ENCODE measurements at regions not wholly inside any gene's neighbourhood (a gene's known extent, or its start where the extent isn't known, plus 50 kb on each side); places are given as distances from the start of the nearest gene placed in this dataset.
"Not testable (repeated sequence)": the region's sequence is repeated elsewhere in the genome, so short reads cannot be mapped to it uniquely, and the experiment has no call there.

DNA sequence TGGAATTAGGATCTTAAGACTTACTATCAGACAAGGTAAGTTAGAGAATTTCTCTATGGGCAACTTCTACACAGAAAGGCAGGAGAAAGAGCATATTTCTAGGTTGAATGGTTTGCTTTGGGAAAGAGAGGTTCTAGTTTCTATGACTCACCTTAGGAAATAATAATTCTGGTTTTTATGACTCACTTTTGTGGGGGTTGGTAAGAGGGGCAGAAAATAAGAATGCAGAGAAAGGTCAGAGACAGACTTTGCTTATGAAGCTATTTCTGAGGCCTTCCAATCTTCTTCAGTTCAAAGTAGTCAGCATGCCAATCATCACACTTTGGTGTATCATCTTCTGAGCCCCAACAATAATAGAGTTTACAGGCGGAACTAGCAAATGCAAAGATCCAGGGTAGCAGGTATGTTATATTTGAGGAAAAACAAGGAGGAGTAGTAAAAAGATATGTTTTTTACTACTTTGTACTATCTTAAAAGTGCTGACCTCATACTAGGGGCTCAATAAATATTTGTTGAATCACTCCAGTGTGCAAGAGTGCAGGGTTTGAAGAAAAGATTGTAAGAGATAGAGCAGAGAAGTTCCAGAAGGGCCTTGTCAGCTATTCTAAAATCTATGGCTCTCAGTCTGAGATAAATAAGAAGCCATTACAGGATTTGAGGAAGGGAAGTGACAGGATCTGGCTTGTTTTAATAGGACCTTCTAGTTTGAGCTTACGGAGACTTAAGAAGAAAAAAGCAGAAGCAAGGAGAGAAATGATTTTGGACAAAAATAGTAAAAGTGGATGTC, 56.7 kb upstream of the LRFN5 start:
- no peak for DNase-seq

DNA sequence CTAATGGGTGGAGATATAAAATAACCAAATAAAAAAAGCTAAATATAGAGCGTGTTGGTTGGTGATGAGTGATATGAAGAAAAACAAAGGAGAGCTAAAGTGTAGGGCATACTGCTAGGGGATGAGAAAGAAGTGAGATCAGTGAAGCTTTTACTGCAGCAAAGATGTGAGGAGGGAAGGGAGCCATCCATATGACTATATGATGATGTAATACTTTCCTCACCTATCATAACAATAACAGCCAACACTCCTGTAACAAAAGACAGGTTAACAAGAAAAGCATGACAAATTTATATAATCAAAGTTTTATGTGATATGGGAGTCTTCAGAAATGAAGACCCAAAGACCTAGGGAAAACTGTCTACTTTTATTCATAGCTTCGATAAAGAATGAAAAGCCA, 57.4 kb upstream of the LRFN5 start:
- no peak for DNase-seq

DNA sequence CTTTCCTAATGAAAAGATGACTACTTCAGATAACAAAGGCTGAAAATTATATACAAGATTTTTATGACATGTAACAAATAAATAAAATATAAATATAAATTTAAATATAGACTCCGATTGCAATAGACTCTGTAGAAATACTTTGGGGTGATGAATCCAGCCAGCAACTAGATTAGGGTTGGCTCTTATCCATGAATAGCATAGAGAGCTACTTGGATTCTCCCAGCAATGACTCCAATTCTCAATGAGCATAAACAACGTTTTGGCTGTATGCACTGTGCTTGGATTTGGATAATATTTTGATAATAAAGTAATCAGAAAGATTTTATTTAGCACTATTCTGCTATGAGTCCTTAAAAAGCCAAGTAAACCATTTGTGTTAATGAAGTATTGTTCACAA, 58.0 kb upstream of the LRFN5 start:
- no peak for DNase-seq

DNA sequence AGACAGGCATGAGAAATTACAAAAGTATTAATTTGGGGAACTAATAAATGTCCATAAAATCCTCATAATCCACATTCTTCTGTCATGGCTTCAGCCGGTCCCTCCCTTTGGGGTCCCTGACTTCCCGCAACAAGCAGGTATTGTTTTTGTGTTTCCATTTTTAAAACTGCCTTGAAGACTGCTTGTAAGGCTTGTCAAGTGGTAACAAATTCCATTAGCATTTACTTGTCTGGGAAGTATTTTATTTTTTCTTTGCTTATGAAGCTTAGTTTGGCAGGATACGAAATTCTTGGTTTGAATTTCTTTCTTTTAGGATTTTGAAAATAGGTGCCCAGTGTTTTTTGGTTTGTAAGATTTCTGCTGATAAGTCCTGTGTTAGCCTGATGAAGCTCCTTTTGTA, 65.3 kb upstream of the LRFN5 start:
- DNase-seq, result no peak

DNA sequence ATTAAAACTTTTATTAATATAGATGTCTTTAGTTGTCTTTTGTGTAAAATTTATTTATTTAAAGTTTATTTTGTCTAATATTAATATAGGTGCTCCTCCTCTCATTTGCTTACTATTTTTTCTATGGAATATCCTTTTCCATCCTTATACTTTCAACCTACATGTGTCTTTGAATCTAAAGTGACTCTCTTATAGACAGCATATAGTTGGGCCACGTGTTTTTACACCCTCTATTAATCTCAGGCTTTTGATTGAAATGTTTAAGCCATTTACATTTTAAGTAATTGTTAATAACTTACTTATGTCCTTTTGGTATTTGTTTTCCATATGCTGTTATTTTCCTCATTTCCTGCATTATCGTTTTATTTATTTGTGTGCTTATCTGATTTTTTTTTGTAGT, 74.4 kb upstream of the LRFN5 start:
- no peak for DNase-seq

DNA sequence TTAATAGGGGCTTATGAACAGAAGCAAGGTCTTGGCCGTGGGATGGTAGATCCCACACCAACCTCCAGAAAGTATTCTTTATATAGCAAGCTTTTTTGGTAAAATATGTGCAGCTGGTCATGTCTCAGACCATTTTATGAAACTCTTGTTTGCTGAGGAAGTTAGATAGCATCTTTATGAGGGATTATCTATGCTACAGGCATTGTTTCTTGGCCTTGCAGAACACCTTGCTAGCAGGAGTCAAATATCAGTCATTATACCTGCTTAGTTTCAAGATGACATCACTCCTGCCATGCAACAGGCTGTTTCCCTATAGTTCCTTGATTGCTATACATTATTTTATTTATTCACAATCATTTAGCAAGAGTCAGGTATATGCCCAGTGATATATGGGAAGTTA, 84.8 kb upstream of the LRFN5 start:
- no peak for DNase-seq

DNA sequence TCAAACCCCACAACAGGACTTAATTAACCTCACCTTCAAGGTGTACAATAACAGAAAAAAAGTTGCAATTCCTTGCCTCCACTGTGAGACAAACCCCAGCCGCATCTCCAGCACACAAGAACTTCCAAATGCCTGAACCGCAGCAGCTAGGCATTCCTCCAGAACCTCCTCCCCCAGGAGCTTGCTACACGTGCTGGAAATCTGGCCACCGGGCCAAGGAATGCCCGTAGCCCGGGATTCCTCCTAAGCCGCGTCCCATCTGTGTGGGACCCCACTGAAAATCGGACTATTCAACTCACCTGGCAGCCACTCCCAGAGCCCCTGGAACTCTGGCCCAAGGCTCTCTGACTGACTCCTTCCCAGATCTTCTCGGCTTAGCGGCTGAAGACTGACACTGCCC, 88.6 kb upstream of the LRFN5 start:
- not testable (repeated sequence) for DNase-seq

DNA sequence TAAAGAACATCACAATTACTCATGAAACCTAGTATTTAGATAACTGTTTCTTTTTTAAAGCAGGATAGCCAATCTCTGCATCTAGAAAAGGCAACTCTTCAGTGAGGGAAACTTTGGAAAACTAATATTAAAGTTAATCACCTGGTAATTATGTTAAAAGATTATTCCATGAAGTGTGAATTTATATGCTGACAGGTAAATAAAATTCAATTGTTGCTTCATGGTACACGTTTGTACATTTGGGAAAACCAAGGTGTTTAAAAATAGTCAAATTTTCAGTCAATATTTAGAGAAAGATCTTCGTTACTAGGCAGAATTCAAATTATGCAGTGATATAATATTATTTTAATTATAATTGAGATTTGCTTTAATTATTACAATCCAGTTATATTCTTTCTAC, 100.1 kb upstream of the LRFN5 start:
- DNase-seq, result no peak

DNA sequence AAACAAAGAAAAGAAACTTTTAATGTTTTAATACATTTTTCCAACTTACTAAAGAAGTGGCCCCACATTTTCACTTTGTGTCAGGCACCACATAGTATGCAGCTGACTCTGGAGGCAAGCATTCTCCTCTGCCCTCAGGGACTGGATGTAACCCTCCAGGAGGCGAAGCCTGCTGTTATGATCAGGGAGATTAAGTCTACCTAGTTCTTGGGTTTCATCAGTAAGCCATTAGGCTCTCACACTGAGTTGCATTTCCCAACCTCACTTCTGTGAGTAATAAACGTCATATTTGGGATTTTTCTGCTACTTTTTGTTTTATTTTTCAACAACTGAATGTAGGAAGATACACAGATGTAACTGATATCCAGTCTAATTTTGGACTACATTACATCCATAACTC, 101.2 kb upstream of the LRFN5 start:
- no peak for DNase-seq

DNA sequence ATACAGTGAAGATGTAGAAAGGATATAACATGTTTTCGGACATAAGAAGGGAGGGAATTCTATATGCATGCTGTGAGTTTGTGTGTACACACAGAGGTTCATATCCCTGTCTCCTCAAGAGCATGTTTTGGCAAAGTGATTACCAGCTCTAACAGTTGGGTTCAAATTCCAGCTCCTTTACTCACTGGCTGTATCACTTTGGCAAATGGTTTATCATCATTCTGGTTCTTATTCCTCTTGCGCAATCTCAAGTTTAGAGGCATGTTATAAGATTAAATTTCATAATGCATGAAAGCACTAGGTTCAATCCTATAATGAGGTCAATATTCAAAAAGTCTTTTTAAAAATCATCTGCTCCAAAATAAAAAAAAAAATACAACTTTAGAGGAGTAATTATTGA, 107.7 kb upstream of the LRFN5 start:
- no peak for DNase-seq

DNA sequence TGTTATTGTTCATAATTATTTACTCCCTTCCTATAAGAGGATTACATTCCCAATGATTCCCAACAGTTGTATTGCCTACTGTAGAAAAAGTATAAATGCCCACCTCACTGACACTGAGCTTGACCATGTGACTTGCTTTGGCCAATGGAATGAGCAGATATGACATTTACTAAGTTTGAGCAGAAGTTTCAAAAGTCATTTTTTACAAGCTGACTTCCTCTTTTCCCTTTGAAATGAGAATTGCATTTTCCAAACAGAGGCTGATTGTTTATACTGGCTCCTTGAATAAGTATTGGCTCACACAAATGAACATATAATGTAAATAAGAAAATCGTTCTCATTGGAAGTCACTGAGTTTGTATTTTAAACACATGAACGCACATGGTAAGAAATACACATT, 116.4 kb upstream of the LRFN5 start:
- no peak for DNase-seq

DNA sequence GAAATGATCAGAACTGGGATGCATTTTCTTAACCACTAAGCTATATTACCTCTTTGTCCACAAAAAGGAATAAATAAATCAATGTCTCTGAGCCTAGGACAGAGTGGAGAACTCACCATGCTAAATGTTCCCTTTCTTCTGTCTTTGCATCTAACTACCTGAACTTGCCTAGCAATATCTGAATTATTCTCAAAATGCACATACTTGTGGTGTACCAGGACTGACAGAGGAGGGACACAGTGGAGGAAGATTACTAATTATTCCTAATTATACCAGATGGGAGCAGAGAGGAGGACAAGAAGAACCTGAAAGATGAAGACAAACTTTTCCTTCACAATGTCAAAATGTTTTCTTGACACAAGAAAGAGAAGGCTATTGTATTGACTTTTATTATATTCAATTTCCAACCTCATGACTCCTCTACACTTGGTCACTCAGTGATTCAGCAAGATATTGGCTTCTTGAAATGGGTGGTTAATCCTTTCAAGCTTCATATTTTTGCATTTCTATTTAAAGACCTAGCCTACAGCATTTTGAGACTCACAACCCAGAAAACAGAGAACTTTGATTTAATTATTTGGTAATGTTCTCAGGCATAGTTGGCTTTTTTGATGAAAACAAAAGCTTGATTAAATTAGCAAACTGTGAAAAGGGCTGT, 117.2 kb upstream of the LRFN5 start:
- no peak for DNase-seq

DNA sequence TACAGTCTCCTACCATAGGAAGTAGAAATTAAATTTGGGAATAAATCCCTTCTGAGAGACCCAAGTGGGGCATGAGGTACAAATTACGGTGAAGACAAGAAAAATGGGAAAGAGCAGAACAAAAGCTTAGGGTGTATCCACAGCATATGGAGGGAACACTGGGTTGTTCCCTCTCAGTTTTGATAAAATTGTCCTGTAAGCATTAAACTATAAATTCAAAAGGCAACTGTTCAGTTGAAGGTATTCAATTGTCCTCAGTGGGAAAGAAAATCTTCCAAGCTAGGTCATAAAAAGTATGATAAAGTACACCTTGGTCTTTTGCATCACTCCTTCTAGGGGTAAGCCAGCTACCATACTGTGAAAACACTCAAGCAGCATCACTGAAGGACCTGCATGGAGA, 118.3 kb upstream of the LRFN5 start:
- DNase-seq, result no peak

DNA sequence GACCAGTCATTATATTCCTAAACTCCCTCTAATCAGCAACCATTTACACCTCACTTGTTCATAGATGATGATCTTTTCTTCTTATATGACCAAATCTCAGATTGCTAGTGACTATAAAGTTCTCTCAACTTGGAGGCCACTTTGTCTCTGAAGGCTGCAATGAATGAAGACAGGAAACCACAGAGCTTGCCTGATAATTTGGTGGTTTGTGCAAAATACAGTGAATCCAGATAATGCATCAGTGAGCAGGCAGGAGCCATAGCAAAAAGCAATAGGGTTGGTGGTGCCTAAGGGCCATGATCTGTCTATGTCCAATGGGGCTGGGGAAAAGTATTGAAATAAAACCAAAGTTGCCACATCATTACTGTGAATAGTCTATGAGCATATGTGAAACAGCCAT, 123.8 kb upstream of the LRFN5 start:
- DNase-seq, result no peak

DNA sequence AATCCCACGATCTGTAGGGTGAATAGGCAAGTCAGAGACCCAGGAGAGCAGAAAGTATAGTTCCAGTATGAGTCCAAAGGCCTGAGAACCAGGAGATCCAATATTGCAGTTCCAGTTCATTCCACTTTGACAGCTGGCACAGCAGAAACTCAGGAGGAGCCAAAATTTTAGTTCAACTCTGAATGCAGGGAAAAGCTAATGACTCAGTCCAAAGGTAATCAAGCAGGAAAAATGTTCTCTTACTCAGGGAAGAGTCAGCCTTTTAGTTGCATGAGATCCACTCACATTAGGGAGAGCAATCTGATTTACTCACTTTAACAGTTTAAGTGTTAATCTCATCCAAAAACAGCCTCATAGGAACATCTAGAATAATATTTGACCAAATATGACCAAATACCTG, 130.2 kb upstream of the LRFN5 start:
- no peak for DNase-seq

DNA sequence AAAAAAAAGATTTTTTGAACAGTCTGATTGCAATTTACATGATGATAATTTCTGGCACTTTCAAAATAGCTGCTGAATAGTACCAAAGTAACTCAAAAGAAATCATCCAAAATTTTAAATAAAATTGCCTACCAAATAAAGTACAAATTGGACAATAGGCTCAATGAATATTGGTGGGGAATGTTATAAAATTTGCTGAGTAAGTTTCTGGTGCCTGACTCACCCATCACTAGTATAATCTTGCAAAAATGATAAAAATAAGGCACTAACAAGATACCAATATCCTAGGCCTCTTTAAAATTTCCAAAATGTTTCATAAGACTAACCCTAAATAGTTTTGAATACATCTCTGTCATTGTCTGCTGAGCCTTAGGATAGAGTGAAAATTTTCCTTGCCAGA, 145.3 kb upstream of the LRFN5 start:
- DNase-seq, result no peak

DNA sequence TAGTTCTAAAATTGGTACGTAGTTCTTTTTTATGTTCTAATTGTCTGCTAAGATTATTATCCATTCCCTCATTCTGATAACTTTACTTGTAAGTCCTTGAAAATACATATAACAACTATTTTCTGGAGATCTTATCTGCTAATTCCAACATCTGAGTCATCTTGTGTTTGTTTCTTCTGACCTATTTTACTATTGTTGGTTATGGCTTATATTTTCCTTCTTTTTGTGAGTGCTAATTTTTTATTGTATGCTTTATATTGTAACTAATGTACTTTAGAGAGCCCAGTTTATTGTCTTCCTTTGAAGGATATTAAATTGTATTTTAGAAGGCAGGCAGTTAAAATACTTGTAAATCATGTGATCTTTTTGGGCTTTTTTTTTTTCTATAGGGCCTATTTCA, 149.3 kb upstream of the LRFN5 start:
- DNase-seq, result no peak

DNA sequence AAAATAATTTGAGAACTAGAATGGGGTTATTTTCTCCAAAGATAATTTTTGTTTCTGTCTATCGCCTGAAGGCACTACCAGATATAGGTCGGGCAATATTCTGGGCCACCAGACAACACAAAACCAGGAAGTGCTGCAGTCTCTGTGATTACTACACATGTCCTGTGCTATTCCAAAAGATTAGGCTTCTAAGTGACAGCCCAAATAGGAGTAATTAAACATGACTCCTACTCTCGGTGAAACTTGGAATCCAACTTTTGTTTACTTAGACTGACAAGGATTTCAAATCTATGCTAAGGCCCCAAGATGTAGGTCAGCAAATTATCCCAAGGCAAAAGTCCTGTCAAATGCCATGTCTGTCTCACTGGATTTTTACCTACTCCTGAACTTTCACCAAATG, 157.6 kb upstream of the LRFN5 start:
- DNase-seq, result no peak

DNA sequence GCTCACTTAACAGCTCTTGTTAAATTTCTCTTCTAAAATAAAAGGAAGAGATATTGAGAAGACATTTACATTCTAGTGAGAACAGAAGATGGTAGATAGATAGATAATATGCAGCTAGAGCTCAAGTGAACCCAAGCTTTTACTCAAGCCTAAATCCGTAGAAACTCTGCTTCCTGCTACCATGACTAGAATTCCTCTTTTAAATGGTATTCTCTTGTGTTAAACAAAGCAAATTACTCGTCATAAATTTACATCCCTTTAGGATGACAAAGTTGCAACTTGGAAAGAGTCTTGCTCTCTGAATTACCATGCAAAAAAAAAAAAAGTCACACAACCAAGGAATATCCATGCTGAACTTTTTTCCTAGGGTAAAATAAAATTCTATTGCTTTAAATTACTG, 160.7 kb upstream of the LRFN5 start:
- DNase-seq, result no peak

DNA sequence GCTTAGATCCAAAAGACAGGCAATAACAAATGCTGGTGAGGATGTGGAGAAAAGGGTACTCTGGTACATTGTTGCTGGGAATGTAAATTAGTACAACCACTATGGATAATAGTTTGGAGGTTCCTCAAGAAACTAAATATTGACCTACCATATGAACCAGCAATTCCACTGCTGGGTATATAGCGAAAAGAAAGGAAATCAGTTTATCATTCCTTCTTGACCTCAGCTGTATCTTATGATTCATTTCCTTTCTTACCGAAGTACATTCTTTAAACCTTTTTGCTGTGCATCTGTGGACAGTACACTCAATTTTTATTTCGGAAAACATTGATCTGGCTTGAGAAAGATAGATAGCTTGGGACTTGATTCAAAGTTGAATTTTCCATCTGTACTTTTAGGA, 183.2 kb upstream of the LRFN5 start:
- DNase-seq, result no peak

DNA sequence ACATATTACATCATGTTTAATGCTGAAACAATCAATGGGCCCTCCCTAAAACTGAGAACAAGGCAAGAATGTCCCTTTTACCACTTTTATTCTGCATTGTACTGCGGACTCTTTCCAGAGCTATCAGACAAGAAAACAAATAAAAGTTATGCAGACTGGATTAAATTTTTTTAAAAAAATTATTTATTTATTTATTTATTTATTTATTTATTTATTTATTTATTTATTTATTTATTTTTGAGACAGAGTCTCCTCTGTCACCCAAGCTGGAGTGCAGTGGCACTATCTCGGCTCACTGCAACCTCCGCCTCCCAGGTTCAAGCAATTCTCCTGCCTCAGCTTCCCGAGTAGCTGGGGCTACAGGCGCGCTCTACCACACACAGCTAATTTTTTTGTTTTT, 185.4 kb upstream of the LRFN5 start:
- DNase-seq, result not testable (repeated sequence)

DNA sequence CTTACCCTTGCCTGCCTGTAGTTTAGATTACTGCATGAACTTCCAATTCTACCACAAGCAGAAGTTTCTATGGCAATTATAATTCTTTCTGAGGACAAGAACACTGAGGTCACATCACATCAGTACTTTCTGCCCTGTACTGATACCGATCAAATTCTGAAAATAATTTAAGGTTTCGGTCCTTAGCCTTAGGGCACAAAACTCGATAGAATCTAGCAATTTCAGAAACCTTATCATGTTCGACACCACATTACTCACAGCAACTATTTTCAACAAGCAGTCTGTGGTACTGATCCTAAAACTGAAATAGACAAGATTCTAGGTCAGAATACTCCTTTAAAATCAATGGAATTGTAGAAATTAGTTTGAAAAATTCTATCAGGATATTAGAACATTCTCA, 187.0 kb upstream of the LRFN5 start:
- DNase-seq, result no peak

DNA sequence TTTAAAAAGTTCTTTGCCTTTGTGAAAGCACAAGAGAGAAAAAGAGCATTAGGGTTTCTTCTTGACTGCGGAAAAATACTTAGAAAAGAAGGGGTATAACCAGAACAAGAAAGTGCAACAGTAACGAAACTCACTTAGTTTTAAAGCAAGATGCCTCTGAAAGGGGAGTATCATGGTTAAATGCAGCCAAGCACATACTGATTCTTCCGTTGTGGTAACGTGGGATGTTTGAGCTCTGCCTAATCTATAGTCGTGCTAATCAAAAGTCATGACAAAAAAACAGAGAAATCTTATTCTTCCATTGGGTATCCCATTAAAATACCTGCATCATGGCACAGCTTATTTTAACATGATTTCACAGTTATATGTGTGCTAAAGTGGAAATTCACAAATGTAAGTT, 187.8 kb upstream of the LRFN5 start:
- no peak for DNase-seq

DNA sequence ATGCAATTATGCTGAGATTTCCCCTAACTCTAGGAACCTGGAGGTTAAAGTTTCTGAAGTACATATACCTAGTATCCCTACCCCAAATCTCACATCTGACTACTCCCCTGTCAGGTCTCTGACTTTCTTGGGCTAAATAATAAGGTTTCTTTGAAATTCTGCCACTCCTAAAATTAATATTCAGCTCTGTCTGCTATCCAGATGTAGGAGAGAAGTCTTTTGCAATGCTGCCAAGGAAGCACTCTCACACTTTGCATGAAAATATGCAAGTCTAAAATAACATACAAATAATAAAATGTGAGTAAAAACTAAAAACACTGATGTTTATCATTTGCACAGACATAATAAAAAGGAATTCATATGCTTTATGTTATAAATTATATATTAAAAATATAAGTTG, 196.9 kb upstream of the LRFN5 start:
- no peak for DNase-seq

DNA sequence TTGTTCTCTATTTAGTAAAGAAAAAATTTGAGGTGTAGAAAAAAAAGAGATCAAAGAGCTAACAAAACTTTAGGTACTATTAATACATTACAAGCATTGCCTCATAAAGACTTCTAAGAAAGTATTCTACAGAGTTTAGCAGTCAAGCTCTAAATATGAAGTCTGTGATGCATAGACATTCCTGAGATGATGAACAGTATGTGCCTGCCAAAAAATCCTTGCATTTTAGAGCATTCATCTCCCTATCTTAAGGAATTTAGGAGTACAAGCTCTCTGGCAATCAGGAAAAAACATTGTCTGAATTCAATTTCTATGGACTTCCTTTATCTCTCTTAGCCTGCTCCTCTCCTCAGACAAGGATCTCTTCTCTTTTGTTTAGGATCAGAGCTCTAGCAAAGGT, 202.6 kb upstream of the LRFN5 start:
- DNase-seq, result no peak
